Fibroblast of villous mesenchyme (primary cell): ENCODE measurements at regions not wholly inside any gene's neighbourhood (a gene's known extent, or its start where the extent isn't known, plus 50 kb on each side); places are given as distances from the start of the nearest gene placed in this dataset.

Experiments
- DNase-seq: peaks from one replicate; pipeline ENCODE4 v3.0.0-alpha.2; 2010; ENCODE audit warnings: low read depth
- H3K4me3 ChIP-seq: 2 replicates; pipeline ENCODE4 v1.5.1; 2011; ENCODE audit warnings: low read depth, mild to moderate bottlenecking, low read length
- CTCF ChIP-seq: IDR thresholded peaks from 2 replicates; pipeline ENCODE4 v1.5.1; 2012; ENCODE audit warnings: low read depth, mild to moderate bottlenecking, low read length; ENCODE audit not compliant: insufficient read depth

- no peak for DNase-seq
- no peak overlapping the region for H3K4me3 ChIP-seq
- TF ChIP-seq CTCF: no peak
Measured at GRCh38 chr9:13690595-13690994, 411.1 kb upstream of the MPDZ start.

DNA sequence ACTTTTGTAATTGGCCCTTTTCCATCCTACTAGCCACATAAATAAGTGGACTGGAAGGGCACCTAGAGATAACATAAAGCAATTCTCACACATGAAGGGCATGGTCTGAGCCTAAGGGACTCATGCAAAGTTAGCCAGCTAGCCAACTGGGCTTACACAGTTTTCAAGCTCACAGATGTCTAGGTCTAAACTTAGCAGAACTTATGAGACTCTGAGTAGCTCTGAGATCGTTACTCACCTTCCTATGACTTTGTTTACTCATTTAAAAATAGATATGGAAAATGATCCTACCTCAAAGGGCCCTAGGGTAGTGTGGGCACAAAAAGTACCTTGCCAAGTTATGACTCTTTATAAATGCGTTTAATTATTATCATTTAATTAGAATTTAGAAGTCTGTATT is 410.4 kb upstream of the MPDZ start:
- no peak overlapping the region for H3K4me3 ChIP-seq
- DNase-seq: no peak
- TF ChIP-seq CTCF: no peak

DNA sequence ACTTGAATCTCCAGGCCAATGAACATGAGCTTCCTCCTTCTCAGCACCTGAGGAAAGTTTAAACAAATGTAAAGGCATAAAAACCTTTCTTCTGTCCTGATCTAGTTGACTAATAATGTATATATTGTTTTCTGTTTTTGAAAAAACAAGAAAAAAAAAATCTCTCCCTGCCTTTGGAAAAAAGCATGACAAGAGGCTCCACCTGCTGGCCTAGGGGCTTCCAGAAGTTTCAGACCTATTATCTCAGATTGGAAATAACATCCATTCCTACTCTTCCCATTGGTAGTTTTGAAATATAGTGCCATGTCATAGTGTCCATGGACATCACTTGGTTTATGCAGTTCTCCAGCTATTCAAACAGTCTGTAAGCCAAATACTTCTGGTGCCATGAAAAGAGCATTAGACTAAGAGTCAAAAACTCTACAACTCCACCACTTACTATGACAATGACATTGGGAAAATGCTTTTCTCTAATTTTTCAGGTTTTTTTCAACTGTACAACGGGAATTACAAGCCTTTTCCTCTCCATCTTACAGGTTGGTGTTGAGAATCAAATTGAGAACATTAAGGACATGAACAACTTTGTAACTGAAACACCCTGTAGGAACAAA is 409.6 kb upstream of the MPDZ start:
- no peak overlapping the region for H3K4me3 ChIP-seq
- peak; percentile 16 for DNase-seq
- peak; percentile 48 for TF ChIP-seq CTCF

DNA sequence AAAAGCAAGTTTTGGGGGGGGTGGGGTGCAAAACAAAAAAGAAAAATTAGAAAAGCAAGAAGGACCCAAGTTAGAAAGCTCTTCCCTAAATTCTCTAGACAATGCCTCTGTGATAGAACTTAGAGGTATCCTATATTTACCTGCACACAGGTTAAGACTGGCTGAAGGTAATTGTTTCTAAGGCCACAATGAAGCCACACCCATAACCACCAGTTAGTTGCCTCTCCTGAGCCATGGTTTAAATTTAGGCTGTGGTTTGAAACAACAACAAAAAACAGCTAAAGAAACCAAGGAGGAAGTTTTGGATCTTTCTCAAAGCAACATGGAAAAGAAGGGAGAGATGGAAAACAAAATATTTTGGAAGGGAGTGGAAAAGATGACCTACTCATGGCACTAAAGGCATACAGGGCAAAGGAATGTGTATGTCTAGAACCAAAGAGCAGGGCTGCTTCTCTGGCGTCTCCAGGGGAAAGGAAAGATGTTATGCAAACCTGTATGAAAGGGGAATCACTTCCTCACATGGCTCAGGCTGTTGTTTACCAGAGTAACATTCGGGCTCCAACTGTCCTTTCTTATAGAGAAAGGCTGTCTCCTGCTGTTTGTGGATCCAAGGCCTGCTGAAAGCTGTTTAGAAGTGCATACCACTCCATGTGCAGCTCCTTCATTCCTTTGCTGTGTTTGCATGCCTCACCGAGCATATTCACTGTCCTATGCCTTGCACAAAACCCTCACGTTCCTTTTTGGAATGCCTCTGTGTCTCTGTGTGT is 408.9 kb upstream of the MPDZ start:
- H3K4me3 ChIP-seq: no peak overlapping the region
- no peak for DNase-seq
- no peak for TF ChIP-seq CTCF

DNA sequence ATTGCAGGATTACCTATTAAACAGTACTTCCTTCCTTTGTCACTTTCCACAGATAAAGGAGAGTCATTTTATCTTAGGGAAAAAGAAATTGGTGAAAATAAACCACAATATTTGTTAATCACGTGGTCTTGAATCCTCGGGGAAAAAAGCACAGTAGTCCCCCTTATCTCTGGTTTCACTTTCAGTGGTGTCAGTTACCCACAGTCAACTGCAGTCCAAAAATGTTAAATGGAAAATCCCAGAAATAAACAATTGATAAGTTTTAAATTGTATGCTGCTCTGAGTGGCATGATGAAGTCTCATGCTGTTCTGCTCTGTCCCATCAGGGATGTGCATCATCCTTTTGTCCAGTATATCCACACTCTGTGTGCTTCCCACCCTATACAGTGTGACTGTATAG is 405.2 kb upstream of the MPDZ start:
- no peak for TF ChIP-seq CTCF

DNA sequence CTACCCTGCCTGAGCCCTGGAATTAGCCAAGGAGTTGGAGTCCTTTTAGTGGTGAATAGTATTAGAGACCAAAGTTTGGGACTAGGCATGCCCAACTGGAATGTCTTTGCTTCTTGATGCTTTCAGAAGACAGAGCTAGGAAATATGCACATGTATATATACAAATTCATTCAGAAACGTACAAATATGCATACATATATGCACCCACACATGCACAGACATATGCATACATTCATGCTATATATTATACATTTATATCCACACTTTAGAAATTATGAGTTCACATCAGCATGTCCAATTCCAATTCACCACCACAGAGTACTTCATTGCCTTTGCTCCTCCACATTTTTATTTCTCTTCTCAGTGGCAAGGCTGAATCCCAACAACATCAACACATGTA is 398.3 kb upstream of the MPDZ start:
- TF ChIP-seq CTCF: no peak
- no peak overlapping the region for H3K4me3 ChIP-seq
- no peak for DNase-seq

More for the DNA sequence above, 405.2 kb upstream of the MPDZ start:
- H3K4me3 ChIP-seq: no peak overlapping the region
- DNase-seq: peak; percentile 6
